ENCODE measurements at regions not wholly inside any gene's neighbourhood (a gene's known extent, or its start where the extent isn't known, plus 50 kb on each side); places are given as distances from the start of the nearest gene placed in this dataset.

GRCh38 chr13:105340061-105340606, 1195.3 kb downstream of the EFNB2 start:
- DNase-seq: no peak

GRCh38 chr13:105338773-105339172, 1196.7 kb downstream of the EFNB2 start:
- no peak for DNase-seq

DNA sequence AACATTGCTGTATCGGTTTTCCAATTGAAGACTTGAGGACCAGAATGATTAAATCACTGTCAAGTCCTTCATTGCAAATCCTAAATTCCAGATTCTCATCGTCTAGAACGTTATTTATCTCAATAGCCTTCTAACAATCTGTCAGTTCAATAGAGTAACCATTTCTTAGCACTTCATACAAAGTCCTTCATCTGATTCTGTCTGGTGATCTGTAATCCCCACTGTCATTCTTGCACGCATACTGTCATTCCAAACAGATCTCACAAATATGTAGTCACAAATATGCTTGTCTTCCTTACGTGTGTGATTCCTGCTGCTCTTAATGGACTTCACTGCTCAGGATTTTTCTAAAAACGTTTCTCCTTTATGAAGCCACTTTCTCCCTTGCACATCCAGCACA, 1197.5 kb downstream of the EFNB2 start:
- no peak for DNase-seq

- DNase-seq: no peak
Observed at GRCh38 chr13:105336706-105337576, 1198.5 kb downstream of the EFNB2 start.

GRCh38 chr13:105334211-105334610, 1201.3 kb downstream of the EFNB2 start:
- no peak for DNase-seq

DNA sequence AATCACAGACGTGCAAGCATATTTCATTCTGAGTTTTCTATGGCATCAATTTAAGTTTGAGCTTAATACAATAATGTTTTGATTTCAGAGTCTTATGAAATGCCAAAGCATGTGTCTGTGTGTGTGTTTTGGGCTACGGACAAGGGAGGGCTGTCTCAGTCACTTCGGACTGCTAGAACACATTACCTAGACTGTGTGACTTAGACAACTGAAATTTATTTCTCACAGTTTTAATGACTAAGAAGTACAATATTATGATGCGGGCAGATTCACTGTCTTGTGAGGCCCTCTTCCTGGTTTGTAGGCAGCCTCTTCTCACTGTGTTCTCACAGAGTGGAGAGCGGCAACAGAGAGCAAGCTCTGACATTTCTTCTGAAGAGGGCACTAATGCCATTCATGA, 1202.0 kb downstream of the EFNB2 start:
- no peak for DNase-seq

- no peak for DNase-seq
Observed at GRCh38 chr13:105329359-105329758, 1206.1 kb downstream of the EFNB2 start.

- no peak for DNase-seq
Observed at GRCh38 chr13:105328212-105328611, 1207.2 kb downstream of the EFNB2 start.

DNA sequence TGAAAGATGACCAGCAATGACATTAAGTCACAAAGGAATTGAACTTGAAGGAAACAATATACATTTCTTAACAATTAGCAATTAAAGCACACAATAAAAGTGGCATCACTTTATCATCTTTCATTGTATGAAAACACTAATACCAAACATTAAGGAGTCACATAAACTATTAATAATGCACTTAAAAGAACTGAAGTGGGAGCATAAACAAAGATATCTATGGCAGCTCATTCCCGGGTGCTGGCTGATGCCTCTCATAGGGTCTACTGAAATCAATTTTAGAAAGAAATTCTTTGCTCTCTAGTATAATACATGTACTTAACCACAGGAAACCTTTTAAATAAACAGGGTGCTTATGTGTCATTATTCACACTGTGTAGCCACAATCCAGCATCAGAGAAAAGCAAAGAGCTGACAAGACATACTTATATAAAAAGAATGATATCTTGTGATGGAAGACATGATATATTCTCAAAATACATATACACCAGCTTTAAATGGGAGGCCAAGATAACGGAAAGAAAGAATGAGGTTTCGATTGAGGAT, 1207.8 kb downstream of the EFNB2 start:
- no peak for DNase-seq

GRCh38 chr13:105319875-105320274, 1215.6 kb downstream of the EFNB2 start:
- no peak for DNase-seq

GRCh38 chr13:105316731-105317130, 1218.7 kb downstream of the EFNB2 start:
- DNase-seq: no peak

DNA sequence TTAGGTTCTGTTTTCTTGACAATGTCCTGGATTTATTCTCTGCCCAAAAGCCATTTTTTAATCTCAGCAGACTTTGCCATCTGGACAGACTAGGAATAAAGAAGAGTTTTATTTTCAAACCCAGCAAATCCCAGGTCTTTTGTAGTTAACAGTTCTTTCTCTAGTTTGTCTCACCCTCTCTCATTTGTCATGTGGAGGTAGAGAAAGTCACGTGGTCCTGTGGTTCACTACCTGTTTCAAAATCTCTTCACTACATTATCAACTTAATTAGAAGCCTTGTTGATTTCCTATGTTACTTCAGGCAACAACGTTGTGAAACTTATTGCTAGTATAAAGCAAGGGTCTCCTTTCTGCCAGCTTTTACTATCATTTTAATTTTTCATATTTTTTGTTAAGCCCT, 1222.6 kb downstream of the EFNB2 start:
- no peak for DNase-seq

- DNase-seq: no peak
Observed at GRCh38 chr13:105311094-105311493, 1224.4 kb downstream of the EFNB2 start.

DNA sequence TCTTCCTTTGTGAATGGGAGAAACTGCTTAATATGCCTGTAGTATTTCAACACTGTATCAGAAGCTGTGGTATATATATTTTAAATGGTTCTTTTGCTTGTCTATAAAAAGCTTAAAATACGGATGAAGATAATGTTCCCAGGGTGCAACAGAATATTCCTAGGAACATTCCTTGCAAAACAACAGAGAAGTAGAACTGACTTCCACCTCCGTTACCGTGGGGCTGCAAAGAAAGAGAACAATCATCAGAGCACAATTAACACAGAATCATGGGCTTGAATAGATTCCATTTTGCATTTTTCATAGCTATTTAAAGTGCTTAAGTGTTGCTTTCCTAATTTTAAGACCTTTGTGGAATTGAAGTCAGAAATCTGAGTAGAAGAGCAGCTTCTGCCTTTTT, 1227.7 kb downstream of the EFNB2 start:
- DNase-seq: no peak

- DNase-seq: no peak
Observed at GRCh38 chr13:105297839-105298238, 1237.6 kb downstream of the EFNB2 start.

GRCh38 chr13:105291987-105292386, 1243.5 kb downstream of the EFNB2 start:
- no peak for DNase-seq

DNA sequence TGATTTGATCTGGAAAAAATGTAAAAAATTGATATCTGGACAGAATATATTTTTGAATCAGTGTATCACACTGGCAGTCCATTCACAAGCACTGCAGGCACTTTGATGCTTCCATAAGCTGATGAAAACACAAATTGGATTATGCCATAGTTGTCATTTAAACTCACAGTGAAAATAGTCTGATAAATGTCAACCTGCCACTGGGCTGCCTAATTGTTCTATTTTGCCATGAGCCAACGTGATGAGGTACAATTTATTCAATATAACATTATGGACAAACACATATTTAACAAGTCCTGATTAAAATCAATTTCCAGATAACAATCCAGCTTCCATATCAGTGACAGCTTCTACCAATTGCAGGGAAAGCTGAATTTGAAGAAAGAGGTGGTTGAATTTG, 1244.9 kb downstream of the EFNB2 start:
- DNase-seq: no peak

- DNase-seq: no peak
Observed at GRCh38 chr13:105285526-105285925, 1249.9 kb downstream of the EFNB2 start.

DNA sequence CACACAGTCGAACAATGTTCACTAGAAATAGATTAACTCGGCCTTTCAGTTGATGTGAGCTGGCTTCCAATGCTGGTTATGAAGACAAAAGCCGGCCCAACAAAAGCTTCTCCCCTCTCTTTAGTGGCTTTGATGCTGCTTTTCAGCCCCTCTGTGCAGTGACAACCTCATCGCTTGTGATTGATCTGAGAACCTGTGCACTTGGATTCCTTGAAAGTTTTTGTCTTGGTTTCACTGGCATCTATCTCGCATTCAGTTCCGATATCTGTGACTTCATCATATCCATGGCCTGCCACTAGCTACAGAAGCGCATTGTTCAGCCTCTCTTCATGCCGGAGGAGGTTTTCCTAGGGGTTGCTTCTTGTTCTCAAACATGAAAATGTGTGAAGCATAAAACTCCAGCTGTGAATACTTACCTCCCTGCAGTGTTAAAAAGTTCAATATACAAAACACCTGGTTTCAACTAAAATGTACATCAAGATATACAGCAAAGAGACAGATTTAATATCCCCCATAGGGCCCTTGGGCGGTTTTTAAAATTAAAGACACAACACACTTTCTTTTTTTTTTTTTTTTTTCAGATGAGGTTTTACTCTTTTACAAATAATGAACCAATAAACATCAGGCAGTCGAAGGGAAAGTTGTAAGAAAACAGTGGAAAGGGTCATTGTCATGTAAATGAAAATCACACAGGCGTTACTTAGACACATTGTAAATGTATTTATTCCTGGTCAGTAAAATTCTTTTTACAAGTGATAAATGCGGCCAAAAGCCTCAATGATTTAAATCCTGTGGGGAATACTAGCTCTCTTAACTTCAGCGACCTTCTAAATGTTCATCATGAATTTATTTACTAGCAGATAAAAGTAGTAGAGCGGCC, 1252.8 kb downstream of the EFNB2 start:
- no peak for DNase-seq

DNA sequence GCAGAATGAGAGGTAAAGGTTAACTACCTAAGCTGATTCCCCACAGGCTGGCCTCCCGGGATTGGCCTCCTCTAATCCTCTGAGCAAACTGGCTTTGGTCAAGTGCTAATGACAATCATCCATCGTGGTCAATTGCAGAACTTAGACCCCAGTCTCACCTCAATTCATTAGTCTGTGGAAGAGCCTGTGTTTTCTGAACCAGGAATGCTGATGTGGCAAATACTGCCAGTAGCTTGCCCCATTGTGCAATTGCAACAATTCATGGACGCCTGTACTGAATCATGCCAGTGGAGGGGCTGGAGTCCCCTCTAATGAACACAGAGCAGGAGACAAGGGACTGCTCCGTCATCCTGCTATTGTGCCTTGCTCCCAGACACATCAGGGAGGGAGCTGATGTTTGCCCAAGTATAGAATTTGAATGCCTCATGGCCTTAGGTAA, 1256.5 kb downstream of the EFNB2 start:
- no peak for DNase-seq

GRCh38 chr13:105276571-105276970, 1258.9 kb downstream of the EFNB2 start:
- DNase-seq: no peak

GRCh38 chr13:105273665-105274222, 1261.7 kb downstream of the EFNB2 start:
- DNase-seq: no peak

All from hippocampal formation (tissue), 2 donors.